GM18508 (cell line): ENCODE measurements at regions not wholly inside any gene's neighbourhood (a gene's known extent, or its start where the extent isn't known, plus 50 kb on each side); places are given as distances from the start of the nearest gene placed in this dataset.

Experiments used
- ATAC-seq: cut with Tn5 transposase; IDR thresholded peaks from one replicate; pipeline ENCODE4 v1.9.1; 2021; ENCODE audit warnings: moderate number of reproducible peaks; ENCODE audit not compliant: insufficient read depth, unreplicated experiment

- ATAC-seq, result no peak
Measured at GRCh38 chr18:76557026-76557575, 62.1 kb upstream of the ZNF516 start.

GRCh38 chr18:76554547-76555222 lies 59.6 kb upstream of the ZNF516 start:
- ATAC-seq, result no peak

- ATAC-seq, result no peak
Measured at GRCh38 chr18:76553715-76554546, 58.9 kb upstream of the ZNF516 start.

- ATAC-seq, result no peak
Measured at GRCh38 chr18:76548541-76548940, 53.5 kb upstream of the ZNF516 start.

GRCh38 chr18:76547296-76547695 lies 52.3 kb upstream of the ZNF516 start:
- ATAC-seq, result no peak

- ATAC-seq, result no peak
Measured at GRCh38 chr18:76546436-76546835, 51.4 kb upstream of the ZNF516 start.

- no peak for ATAC-seq
Measured at GRCh38 chr18:76546088-76546435, 51.0 kb upstream of the ZNF516 start.

- no peak for ATAC-seq
Measured at GRCh38 chr18:76545433-76546087, 50.5 kb upstream of the ZNF516 start.

GRCh38 chr18:76544511-76545345 lies 49.7 kb upstream of the ZNF516 start:
- no peak for ATAC-seq
